GM19468 (cell line): ENCODE measurements at regions not wholly inside any gene's neighbourhood (a gene's known extent, or its start where the extent isn't known, plus 50 kb on each side); places are given as distances from the start of the nearest gene placed in this dataset.

Experiments
- ATAC-seq: cut with Tn5 transposase; IDR thresholded peaks from one replicate; pipeline ENCODE4 v1.9.1; 2021; ENCODE audit warnings: mild to moderate bottlenecking, moderate library complexity, moderate number of reproducible peaks; ENCODE audit not compliant: unreplicated experiment; ENCODE audit errors: extremely low read depth

DNA sequence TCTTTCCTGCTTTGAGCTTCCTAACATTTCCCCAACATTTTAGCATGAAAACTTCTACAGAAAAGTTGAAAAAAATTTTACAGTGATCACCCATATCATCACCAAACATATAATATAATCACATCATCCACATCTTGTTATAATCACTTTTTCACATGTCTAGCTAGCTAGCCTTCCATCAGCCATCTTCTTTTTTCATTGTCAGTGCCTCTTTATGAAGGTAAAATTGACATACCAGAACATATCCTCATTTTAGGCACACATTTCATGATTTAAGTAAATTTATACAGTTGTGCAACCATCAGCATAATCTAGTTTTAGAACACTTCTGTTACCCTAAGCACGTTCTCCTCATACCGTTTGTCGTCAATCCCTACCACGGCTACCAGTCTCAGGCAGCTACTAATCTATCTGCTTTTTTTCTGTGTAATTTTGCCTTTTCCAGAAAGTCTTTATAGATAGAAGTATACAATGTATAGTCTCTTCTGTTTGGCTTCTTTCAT lies 73.7 kb downstream of the VEGFA start:
- no peak for ATAC-seq

DNA sequence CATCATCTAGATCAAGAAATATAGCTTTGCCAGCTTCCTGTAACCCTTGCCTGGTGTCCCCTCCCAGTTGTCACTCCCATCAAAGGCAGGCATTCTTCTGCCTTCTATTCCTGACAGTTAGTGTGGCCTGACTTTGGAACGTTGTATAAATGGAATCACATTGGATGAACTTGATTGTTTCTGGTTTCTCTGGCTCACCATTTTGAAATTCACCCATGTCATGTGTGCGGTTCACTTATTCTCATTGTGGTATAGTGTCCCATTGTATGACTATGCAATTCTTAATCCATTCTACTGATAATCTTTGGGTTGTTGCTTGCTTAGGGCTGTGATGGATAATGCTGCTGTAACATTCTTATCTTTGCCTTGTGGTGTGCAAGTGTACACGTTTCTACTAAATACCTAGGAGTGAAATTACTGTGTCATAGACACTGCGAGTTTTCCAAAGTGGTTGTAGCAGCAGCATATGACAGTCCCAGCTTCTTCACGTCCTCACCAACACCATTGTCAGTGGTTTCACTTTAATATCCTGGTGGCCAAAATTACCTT lies 73.2 kb downstream of the VEGFA start:
- ATAC-seq: no peak

GRCh38 chr6:43842231-43842794 lies 72.3 kb downstream of the VEGFA start:
- ATAC-seq: no peak

DNA sequence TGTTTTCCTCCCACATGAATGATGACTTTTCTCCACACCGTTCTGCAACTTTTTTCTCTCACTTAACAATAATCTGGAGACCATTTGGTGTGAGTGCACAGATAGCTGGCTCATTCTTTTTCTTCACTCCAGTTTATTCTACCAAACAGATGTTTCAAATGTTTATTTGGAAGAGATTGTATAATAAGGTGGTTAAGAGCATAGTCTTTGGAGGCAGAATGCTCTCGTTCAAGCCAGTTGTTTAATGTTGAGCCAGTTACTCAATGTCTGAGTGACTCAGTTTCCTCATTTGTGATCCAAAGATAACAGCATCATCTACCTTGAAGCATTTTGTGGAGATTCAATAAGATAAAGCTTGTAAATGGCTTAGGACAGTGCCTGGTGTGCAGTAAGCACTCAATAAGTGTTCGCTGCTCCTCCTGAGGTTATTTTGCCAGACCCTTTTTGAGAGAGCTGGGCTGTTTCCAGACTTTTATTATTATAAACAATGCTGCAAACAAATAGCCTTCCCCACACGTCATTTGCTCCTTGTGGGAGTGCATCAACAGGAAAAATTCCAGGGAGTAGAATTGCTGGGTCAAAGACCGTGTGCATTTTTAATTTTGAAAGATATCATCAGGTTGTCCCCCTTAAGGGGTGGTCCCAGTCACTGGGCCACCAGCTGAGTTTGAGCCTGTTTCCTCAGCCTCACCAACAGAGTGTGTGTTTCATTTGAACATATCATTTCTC lies 70.6 kb downstream of the VEGFA start:
- no peak for ATAC-seq

- ATAC-seq: no peak
Measured at GRCh38 chr6:43838276-43839036, 68.4 kb downstream of the VEGFA start.

- ATAC-seq: no peak
Measured at GRCh38 chr6:43837507-43837906, 67.5 kb downstream of the VEGFA start.

DNA sequence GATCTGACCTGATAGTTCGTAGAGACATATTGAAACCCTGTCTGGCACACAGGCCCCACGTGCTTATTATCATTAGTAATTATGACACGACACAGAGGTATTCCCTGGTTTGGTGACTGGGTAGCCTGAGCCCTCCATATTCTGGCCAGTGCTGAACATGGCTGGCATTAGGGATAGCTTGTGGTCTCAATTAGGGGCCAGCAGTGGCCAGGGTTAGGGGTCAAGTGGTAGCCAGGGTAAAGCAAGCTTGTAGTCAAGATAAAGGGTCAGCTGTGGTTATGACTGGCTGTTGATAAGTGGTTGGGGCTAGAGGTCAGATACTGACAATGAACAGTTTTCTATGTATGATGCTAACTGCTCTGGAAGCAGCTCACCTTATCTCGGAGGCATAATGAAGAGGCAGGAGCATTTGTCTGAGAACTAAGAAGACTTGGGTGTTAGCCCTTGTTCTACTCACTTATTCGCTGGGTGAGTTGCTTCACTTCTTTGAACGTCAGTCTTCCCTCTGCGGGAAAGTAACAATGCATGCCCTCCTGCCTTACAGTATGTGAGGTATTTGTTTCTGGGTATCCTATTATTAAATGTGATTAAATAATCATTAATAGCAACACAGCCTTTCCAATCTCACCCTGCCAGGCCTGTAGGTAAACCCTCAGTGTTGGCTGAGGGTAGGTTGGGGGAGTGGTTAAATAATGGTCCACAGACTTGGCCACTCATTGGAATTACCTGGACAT lies 66.7 kb downstream of the VEGFA start:
- no peak for ATAC-seq
